Osteocyte (in vitro differentiated cells): ENCODE measurements at regions not wholly inside any gene's neighbourhood (a gene's known extent, or its start where the extent isn't known, plus 50 kb on each side); places are given as distances from the start of the nearest gene placed in this dataset.

Experiments
- DNase-seq: peaks from one replicate; pipeline ENCODE4 v3.0.0; 2021; ENCODE audit warnings: mixed read lengths; ENCODE audit not compliant: unreplicated experiment; ENCODE audit errors: extremely low spot score
- H3K27ac Mint-ChIP-seq: one replicate; pipeline ENCODE4 v1.8.0; 2021; ENCODE audit warnings: mild to moderate bottlenecking, mixed read lengths; ENCODE audit not compliant: unreplicated experiment
- H3K27me3 Mint-ChIP-seq: one replicate; pipeline ENCODE4 v1.8.0; 2021; ENCODE audit warnings: mixed read lengths; ENCODE audit not compliant: unreplicated experiment
- H3K36me3 Mint-ChIP-seq: one replicate; pipeline ENCODE4 v1.8.0; 2021; ENCODE audit warnings: mixed read lengths; ENCODE audit not compliant: unreplicated experiment
- H3K4me1 Mint-ChIP-seq: one replicate; pipeline ENCODE4 v1.8.0; 2021; ENCODE audit warnings: mixed read lengths; ENCODE audit not compliant: unreplicated experiment
- H3K4me3 Mint-ChIP-seq: one replicate; pipeline ENCODE4 v1.8.0; 2021; ENCODE audit warnings: mild to moderate bottlenecking, moderate library complexity, mixed read lengths; ENCODE audit not compliant: unreplicated experiment
- H3K9me3 Mint-ChIP-seq: one replicate; pipeline ENCODE4 v1.8.0; 2021; ENCODE audit warnings: mixed read lengths; ENCODE audit not compliant: unreplicated experiment
- TF ChIP-seq, protein P1 (sequence below): fragments of 200-600 bp; sonication (generic); IDR thresholded peaks from 2 replicates; pipeline ENCODE4 v1.5.0; 2021; ENCODE audit warnings: antibody characterized with exemption, mild to moderate bottlenecking, moderate library complexity

GRCh38 chr5:107251151-107251550 lies 419.6 kb downstream of the EFNA5 start:
- TF ChIP-seq, protein P1, sequence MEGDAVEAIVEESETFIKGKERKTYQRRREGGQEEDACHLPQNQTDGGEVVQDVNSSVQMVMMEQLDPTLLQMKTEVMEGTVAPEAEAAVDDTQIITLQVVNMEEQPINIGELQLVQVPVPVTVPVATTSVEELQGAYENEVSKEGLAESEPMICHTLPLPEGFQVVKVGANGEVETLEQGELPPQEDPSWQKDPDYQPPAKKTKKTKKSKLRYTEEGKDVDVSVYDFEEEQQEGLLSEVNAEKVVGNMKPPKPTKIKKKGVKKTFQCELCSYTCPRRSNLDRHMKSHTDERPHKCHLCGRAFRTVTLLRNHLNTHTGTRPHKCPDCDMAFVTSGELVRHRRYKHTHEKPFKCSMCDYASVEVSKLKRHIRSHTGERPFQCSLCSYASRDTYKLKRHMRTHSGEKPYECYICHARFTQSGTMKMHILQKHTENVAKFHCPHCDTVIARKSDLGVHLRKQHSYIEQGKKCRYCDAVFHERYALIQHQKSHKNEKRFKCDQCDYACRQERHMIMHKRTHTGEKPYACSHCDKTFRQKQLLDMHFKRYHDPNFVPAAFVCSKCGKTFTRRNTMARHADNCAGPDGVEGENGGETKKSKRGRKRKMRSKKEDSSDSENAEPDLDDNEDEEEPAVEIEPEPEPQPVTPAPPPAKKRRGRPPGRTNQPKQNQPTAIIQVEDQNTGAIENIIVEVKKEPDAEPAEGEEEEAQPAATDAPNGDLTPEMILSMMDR, result no peak
- peaks cover 12% of the 10 kb centered on the region for H3K4me1 Mint-ChIP-seq
- H3K27ac Mint-ChIP-seq, result no peak overlapping the region
- H3K27me3 Mint-ChIP-seq, result no peaks in the 10 kb centered on the region
- no peaks in the 10 kb centered on the region for H3K9me3 Mint-ChIP-seq
- H3K4me3 Mint-ChIP-seq, result no peak overlapping the region
- no peaks in the 10 kb centered on the region for H3K36me3 Mint-ChIP-seq
- DNase-seq, result no peak

DNA sequence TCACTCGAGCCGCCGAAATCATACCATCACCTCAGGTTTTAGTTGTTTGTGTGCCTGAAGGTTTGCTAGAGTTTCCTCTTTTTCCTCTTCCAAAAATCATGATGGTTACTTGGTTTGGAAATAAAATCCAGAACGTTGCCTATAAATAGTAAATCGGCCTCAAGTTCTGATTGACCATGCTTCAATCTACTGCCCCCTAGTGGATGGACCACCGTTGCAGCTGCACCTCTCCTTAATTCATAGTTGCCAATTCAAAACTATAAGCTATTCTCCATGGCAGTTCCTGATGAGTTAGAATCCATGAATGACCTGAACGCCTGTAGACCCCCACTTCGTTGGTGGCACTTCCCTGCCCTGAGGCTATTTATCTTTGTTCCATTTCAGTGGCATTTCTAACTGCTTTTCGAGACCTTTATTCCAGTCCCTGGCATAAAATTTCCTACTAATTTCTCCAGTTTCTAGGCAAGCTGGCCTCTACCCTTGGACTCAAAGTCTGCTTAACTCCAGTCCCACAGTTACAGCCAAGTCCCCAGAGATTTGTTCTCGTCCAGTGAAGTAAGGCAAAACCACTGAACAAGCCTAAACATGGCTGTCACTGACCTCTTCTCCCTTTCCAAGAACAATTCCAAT lies 422.6 kb downstream of the EFNA5 start:
- no peak for DNase-seq
- Mint-ChIP-seq H3K4me1 (peaks cover 3% of the 10 kb centered on the region), H3K27me3 (no peaks in the 10 kb centered on the region), H3K36me3 (no peaks in the 10 kb centered on the region), H3K27ac (no peak overlapping the region), H3K4me3 (no peak overlapping the region), H3K9me3 (no peaks in the 10 kb centered on the region)
- TF ChIP-seq, protein P1, result peak; percentile 70

- no peaks in the 10 kb centered on the region for H3K27me3 Mint-ChIP-seq
- H3K36me3 Mint-ChIP-seq, result no peaks in the 10 kb centered on the region
- H3K27ac Mint-ChIP-seq, result no peak overlapping the region
- no peak overlapping the region for H3K4me3 Mint-ChIP-seq
- TF ChIP-seq, protein P1, result no peak
- H3K9me3 Mint-ChIP-seq, result no peaks in the 10 kb centered on the region
- no peak for DNase-seq
- H3K4me1 Mint-ChIP-seq, result no peaks in the 10 kb centered on the region
Observed at GRCh38 chr5:107247427-107247826, 423.3 kb downstream of the EFNA5 start.

DNA sequence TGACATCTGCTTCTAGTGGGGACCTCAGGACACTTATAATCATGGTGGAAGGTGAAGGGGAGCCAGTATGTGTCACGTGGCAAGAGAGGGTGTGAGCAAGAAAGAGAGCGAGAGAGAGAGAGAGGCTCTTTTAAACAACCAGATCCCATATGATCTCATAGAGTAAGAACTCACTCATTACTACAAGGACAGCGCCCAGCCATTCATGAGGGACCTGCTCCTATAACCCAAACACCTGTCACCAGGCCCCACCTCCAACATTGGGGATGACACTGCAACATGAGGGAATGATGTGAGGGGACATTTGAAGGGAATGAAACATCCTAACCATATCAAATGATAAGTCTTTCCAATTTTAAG lies 427.5 kb downstream of the EFNA5 start:
- TF ChIP-seq, protein P1, result no peak
- H3K4me1 Mint-ChIP-seq, result no peaks in the 10 kb centered on the region
- no peaks in the 10 kb centered on the region for H3K9me3 Mint-ChIP-seq
- no peak overlapping the region for H3K4me3 Mint-ChIP-seq
- no peak overlapping the region for H3K27ac Mint-ChIP-seq
- no peaks in the 10 kb centered on the region for H3K27me3 Mint-ChIP-seq
- no peaks in the 10 kb centered on the region for H3K36me3 Mint-ChIP-seq
- no peak for DNase-seq

DNA sequence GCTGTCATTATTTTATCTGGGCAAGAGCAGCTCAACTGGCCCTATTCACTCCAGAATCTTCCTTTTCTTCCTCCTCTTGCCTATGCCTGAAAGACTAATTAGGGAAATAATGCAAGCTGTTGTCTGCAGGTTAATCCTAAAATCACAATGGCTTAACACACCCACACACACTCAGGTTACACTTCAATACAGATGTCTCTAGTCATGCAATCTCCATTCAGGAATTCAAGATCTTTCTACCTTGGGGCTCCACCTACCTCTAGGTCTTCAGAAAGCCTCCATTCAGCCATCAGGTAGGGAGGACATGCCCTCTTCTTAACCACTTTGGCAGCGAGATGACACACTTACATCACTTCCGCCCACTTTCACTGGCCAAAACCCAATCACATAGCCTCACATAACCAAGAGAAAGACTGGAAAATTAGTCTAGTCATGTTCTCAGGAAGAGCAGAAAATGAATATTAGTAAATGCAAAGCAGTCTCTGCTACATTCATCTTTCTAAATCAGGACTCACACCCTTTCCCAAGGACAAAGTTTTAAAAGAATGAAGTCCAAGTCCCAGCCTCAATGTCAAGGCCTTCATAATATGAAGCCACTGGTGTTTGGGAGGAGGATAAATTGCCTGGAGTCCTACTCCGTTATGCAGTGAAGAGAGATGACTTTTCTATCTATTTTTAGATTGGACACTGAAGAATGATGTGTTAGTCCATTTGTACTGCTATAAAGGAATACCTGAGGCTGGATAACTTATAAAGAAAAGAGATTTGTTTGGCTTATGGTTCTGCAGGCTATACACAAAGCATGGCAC lies 428.1 kb downstream of the EFNA5 start:
- no peak for DNase-seq
- H3K4me3 Mint-ChIP-seq, result no peak overlapping the region
- no peaks in the 10 kb centered on the region for H3K27me3 Mint-ChIP-seq
- H3K27ac Mint-ChIP-seq, result no peak overlapping the region
- no peaks in the 10 kb centered on the region for H3K36me3 Mint-ChIP-seq
- no peaks in the 10 kb centered on the region for H3K4me1 Mint-ChIP-seq
- H3K9me3 Mint-ChIP-seq, result no peaks in the 10 kb centered on the region
- TF ChIP-seq, protein P1, result no peak
